ENCODE measurements at regions not wholly inside any gene's neighbourhood (a gene's known extent, or its start where the extent isn't known, plus 50 kb on each side); places are given as distances from the start of the nearest gene placed in this dataset.

- in situ Hi-C loops (cut with MboI; ENCODE audit: low sequenced_read_pairs in 4 of 4): no loop called here
- intact Hi-C loops (cut with DNase I; ENCODE audit: low total_unique reads): no loop called here
- no peak overlapping the region for H3K27ac ChIP-seq
Measured at GRCh38 chr10:84603971-84604370, 275.6 kb downstream of the CCSER2 start.

DNA sequence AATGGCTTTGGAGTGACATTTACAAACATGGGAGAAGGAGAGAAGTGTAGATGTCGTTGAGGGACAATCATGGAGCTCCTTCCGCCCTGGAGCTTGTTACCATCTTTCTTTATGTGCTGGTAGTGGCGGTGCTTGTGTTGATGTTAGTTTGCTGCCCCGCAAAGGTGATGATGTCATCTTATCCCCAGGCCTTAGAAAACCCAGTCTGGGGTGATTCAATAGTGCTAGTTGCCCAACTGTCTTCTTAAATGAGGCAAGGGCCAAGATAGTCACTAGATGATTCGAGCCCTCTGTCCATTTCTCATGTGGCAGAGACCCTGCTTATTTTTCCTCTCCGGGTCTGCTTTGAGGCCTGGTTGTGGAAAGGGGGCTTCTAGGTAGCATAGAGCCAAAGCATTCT lies 277.4 kb downstream of the CCSER2 start:
- intact Hi-C loops (cut with DNase I; ENCODE audit: low total_unique reads): no loop called here
- no peak for ATAC-seq

More at GRCh38 chr10:84603971-84604370, 275.6 kb downstream of the CCSER2 start:
- no peak for DNase-seq
- Histone ChIP-seq H3K4me1 (no peaks in the 10 kb centered on the region), H3K4me3 (no peak overlapping the region), H3K9me3 (no peaks in the 10 kb centered on the region), H3K36me3 (no peaks in the 10 kb centered on the region), H3K27me3 (no peaks in the 10 kb centered on the region)
- no peak for ATAC-seq
- TF ChIP-seq POLR2A (IDR thresholded peaks at IDR 0.05): no peak
- TF ChIP-seq CTCF (IDR thresholded peaks at IDR 0.05 in 4 of 5, conservative IDR thresholded peaks at IDR 0.05 in 1 of 5): no peak

DNA sequence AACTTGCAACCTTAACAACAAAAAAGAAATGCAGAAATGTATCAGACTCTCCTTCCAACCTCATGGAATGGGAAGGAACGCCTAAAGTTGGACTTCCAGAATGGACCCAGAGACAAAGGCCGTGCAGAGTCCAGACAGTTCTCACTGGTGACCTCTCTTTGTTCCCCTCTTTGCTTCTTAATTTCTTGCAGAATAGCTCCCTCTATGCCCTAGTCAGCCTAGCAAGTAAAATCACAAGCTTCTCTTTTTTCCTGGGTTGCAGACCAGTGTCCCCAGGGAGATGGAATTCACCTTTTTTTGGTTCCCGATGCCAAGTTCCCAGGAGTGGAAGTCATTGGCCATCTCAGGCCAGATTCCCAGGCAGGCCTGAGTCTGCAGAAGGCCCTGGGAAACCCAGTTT lies 278.0 kb downstream of the CCSER2 start:
- intact Hi-C loops (cut with DNase I; ENCODE audit: low total_unique reads): no loop called here
- no peaks in the 10 kb centered on the region for H3K27me3 ChIP-seq
- H3K36me3 ChIP-seq: no peaks in the 10 kb centered on the region
- DNase-seq (no peak), ATAC-seq (no peak)
- no peak overlapping the region for H3K4me3 ChIP-seq
- H3K27ac ChIP-seq: no peak overlapping the region
- H3K4me1 ChIP-seq: no peaks in the 10 kb centered on the region
- no peaks in the 10 kb centered on the region for H3K9me3 ChIP-seq
- in situ Hi-C loops (cut with MboI; ENCODE audit: low sequenced_read_pairs in 4 of 4): no loop called here
- TF ChIP-seq POLR2A (IDR thresholded peaks at IDR 0.05) (no peak), CTCF (IDR thresholded peaks at IDR 0.05 in 4 of 5, conservative IDR thresholded peaks at IDR 0.05 in 1 of 5) (no peak)

More for the DNA sequence above, 277.4 kb downstream of the CCSER2 start:
- H3K4me1 ChIP-seq: no peaks in the 10 kb centered on the region
- H3K27ac ChIP-seq: no peak overlapping the region
- no peaks in the 10 kb centered on the region for H3K27me3 ChIP-seq
- no peaks in the 10 kb centered on the region for H3K9me3 ChIP-seq
- H3K4me3 ChIP-seq: no peak overlapping the region
- in situ Hi-C loops (cut with MboI; ENCODE audit: low sequenced_read_pairs in 4 of 4): no loop called here
- H3K36me3 ChIP-seq: no peaks in the 10 kb centered on the region
- no peak for DNase-seq
- TF ChIP-seq POLR2A (IDR thresholded peaks at IDR 0.05) (no peak), CTCF (IDR thresholded peaks at IDR 0.05 in 4 of 5, conservative IDR thresholded peaks at IDR 0.05 in 1 of 5) (no peak)

GRCh38 chr10:84607044-84607443 lies 278.7 kb downstream of the CCSER2 start:
- no peak overlapping the region for H3K27ac ChIP-seq
- ATAC-seq: no peak
- H3K4me1 ChIP-seq: no peaks in the 10 kb centered on the region
- in situ Hi-C loops (cut with MboI; ENCODE audit: low sequenced_read_pairs in 4 of 4): no loop called here
- no peak for TF ChIP-seq POLR2A (IDR thresholded peaks at IDR 0.05)
- no peak for TF ChIP-seq CTCF (IDR thresholded peaks at IDR 0.05 in 4 of 5, conservative IDR thresholded peaks at IDR 0.05 in 1 of 5)
- no peak for DNase-seq
- no peaks in the 10 kb centered on the region for H3K9me3 ChIP-seq
- no peak overlapping the region for H3K4me3 ChIP-seq
- no peaks in the 10 kb centered on the region for H3K27me3 ChIP-seq
- H3K36me3 ChIP-seq: no peaks in the 10 kb centered on the region
- intact Hi-C loops (cut with DNase I; ENCODE audit: low total_unique reads): no loop called here

DNA sequence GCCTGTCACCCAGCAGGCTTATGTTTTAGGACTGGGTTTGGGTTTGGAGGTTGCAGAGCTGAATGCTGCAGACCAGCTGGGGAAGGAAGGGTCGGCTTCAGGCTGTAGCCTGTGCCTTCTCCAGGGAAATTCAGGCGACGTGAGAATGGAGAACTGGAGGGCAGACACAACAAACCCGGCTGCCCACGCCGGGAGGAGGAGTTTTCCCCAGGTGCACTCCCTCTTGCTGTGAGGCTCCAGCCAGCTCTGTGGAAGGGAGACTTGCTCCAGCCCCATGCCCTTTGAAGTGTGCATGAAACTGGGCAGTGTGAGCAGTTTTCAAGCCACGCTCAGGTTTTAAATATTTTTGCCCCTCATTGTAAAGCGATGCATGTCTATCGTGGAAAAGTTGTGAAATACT lies 279.1 kb downstream of the CCSER2 start:
- intact Hi-C loops (cut with DNase I; ENCODE audit: low total_unique reads): no loop called here
- no peak overlapping the region for H3K27ac ChIP-seq

More for the DNA sequence above, 279.1 kb downstream of the CCSER2 start:
- H3K4me1 ChIP-seq: no peaks in the 10 kb centered on the region
- no peak overlapping the region for H3K4me3 ChIP-seq
- H3K36me3 ChIP-seq: no peaks in the 10 kb centered on the region
- no peaks in the 10 kb centered on the region for H3K9me3 ChIP-seq
- ATAC-seq (no peak), DNase-seq (no peak)
- TF ChIP-seq POLR2A (IDR thresholded peaks at IDR 0.05): no peak
- no peak for TF ChIP-seq CTCF (IDR thresholded peaks at IDR 0.05 in 4 of 5, conservative IDR thresholded peaks at IDR 0.05 in 1 of 5)
- in situ Hi-C loops (cut with MboI; ENCODE audit: low sequenced_read_pairs in 4 of 4): no loop called here
- no peaks in the 10 kb centered on the region for H3K27me3 ChIP-seq
